HepG2 (cell line): ENCODE measurements at regions not wholly inside any gene's neighbourhood (a gene's known extent, or its start where the extent isn't known, plus 50 kb on each side); places are given as distances from the start of the nearest gene placed in this dataset.

Experiments used
- ATAC-seq: fragments of 200-7000 bp; cut with Tn5 transposase; 3 replicates; pipeline ENCODE4 v1.9.1; 2020; ENCODE audit warnings: mild to moderate bottlenecking, moderate library complexity
- BruUV-seq: library from RNA; stranded (reverse); fragments of 400-500 nt; replicated peaks from 2 replicates; lab custom pipeline; 2021; lab: Mats Ljungman, UMichigan
- CTCF ChIA-PET: fragments of 300-600 bp; formaldehyde crosslinking; extraction: SDS; loops from one replicate; lab custom pipeline; 2021; ENCODE audit warnings: low total read pairs, inconsistent platforms, low intra/inter-chr PET ratio; lab: Yijun Ruan, JAX
- POLR2A ChIA-PET: fragments of 350-600 bp; sonication (Branson Sonifier 250); formaldehyde crosslinking; loops from one replicate; lab custom pipeline; 2020; ENCODE audit warnings: antibody characterized with exemption, inconsistent platforms; lab: Yijun Ruan, JAX
- DNase-seq: peaks from one replicate; pipeline ENCODE4 v3.0.0-alpha.2; 2015; ENCODE audit warnings: low spot score
- FAIRE-seq: peaks from 3 replicates; lab custom pipeline; 2011; peaks lifted over from hg19 to GRCh38; lab: Jason Lieb, UNC
- H2AFZ ChIP-seq: one replicate; pipeline ENCODE4 v1.6.1; 2011; ENCODE audit warnings: low read length, inconsistent platforms
- H3K27ac ChIP-seq: fragments of 300-600 bp; 3 replicates; pipeline ENCODE4 v1.8.0; 2011; ENCODE audit warnings: mixed run types, mild to moderate bottlenecking, mixed read lengths, low read length, inconsistent platforms; ENCODE audit not compliant: insufficient read depth; ENCODE audit errors: extremely low read length
- H3K27me3 ChIP-seq, 2 experiments: fragments of 200-600 bp in 1 of 2; 2 replicates in 1 of 2; 3 replicates in 1 of 2; pipeline versions ENCODE4 v1.6.0 to v1.8.0; 2011; ENCODE audit warnings: low read length in 2 of 2, mild to moderate bottlenecking in 2 of 2, moderate library complexity in 2 of 2, inconsistent platforms in 1 of 2; ENCODE audit not compliant: insufficient read depth in 2 of 2, control insufficient read depth in 1 of 2
- H3K36me3 ChIP-seq, 2 experiments: fragments of 200-600 bp in 1 of 2; replicated peaks in 1 of 2; 2 replicates in 1 of 2; 3 replicates in 1 of 2; pipeline versions ENCODE4 v1.5.1 to v1.8.0; 2011; ENCODE audit warnings: low read length in 2 of 2, inconsistent platforms in 1 of 2; ENCODE audit not compliant: insufficient read depth in 2 of 2, control insufficient read depth in 1 of 2
- H3K4me1 ChIP-seq: 2 replicates; pipeline ENCODE4 v1.5.1; 2012; ENCODE audit warnings: low read length, inconsistent platforms; ENCODE audit not compliant: insufficient read depth
- H3K4me2 ChIP-seq: 2 replicates; pipeline ENCODE4 v1.6.0; 2011; ENCODE audit warnings: low read depth, low read length, inconsistent platforms
- H3K4me3 ChIP-seq, 3 experiments: fragments of 200-600 bp in 1 of 3; sonication (generic), shearing (Covaris generic) in 1 of 3; replicated peaks in 1 of 3; 2 replicates each; pipeline ENCODE4 v1.5.1; 2011 to 2016; ENCODE audit warnings: low read length in 3 of 3, inconsistent platforms in 2 of 3, low read depth in 2 of 3, mild to moderate bottlenecking in 2 of 3, control low read depth in 1 of 3, mixed read lengths in 1 of 3; ENCODE audit not compliant: insufficient read depth in 1 of 3
- H3K79me2 ChIP-seq: one replicate; pipeline ENCODE4 v1.6.1; 2011; ENCODE audit warnings: low read length, inconsistent platforms; ENCODE audit not compliant: insufficient read depth
- H3K9ac ChIP-seq: 2 replicates; pipeline ENCODE4 v1.6.0; 2011; ENCODE audit warnings: mild to moderate bottlenecking, low read depth, low read length, inconsistent platforms; ENCODE audit not compliant: insufficient read depth
- H3K9me3 ChIP-seq: 2 replicates; pipeline ENCODE4 v1.5.1; 2012; ENCODE audit warnings: mild to moderate bottlenecking, low read length
- H4K20me1 ChIP-seq: 2 replicates; pipeline ENCODE4 v1.6.0; 2011; ENCODE audit warnings: inconsistent platforms, mild to moderate bottlenecking, low read length, moderate library complexity; ENCODE audit not compliant: insufficient read depth
- CBX1 ChIP-seq: IDR thresholded peaks from one replicate; pipeline ENCODE4 v1.6.1; 2016; ENCODE audit warnings: antibody characterized with exemption, low read depth
- MXD4 ChIP-seq: IDR thresholded peaks from 2 replicates; pipeline ENCODE4 v1.6.1; 2016; ENCODE audit warnings: mild to moderate bottlenecking, missing biosample characterization, missing genetic modification reagents
- NFE2L2 ChIP-seq: fragments of 150-350 bp; IDR thresholded peaks from 2 replicates; pipeline ENCODE4 v1.6.1; 2014; ENCODE audit warnings: low read length
- NFIC ChIP-seq: IDR thresholded peaks from 2 replicates; pipeline ENCODE4 v1.6.1; 2012; ENCODE audit warnings: mild to moderate bottlenecking, low read length, inconsistent platforms
- NKX3-1 ChIP-seq: sonication (generic); formaldehyde crosslinking; IDR thresholded peaks from 2 replicates; pipeline ENCODE4 v1.5.0; 2020; ENCODE audit warnings: missing genetic modification reagents
- NR2F1 ChIP-seq, 2 experiments: fragments of 450-650 bp in 1 of 2; formaldehyde crosslinking in 1 of 2; IDR thresholded peaks; 2 replicates each; pipeline versions ENCODE4 v1.5.0 to v1.6.1; 2016 to 2020; ENCODE audit warnings: mild to moderate bottlenecking in 1 of 2, missing compliant biosample characterization in 1 of 2, missing genetic modification reagents in 1 of 2, moderate library complexity in 1 of 2
- SPEN ChIP-seq: sonication (generic); formaldehyde crosslinking; IDR thresholded peaks from 2 replicates; pipeline ENCODE4 v1.5.1; 2020; ENCODE audit warnings: low read depth, mild to moderate bottlenecking, missing genetic modification reagents
- WIZ ChIP-seq: sonication (generic); formaldehyde crosslinking; IDR thresholded peaks from 2 replicates; pipeline ENCODE4 v1.5.1; 2020; ENCODE audit warnings: mild to moderate bottlenecking, missing genetic modification reagents
- ZNF713 ChIP-seq: sonication (generic); formaldehyde crosslinking; IDR thresholded peaks from 2 replicates; pipeline ENCODE4 v1.4.0; 2020; ENCODE audit warnings: mild to moderate bottlenecking, missing genetic modification reagents
- ZNF777 ChIP-seq: sonication (generic); formaldehyde crosslinking; IDR thresholded peaks from 2 replicates; pipeline ENCODE4 v1.4.0; 2020; ENCODE audit warnings: missing genetic modification reagents
- ZNF816 ChIP-seq: sonication (generic); formaldehyde crosslinking; IDR thresholded peaks from 2 replicates; pipeline ENCODE4 v1.8.0; 2022; ENCODE audit warnings: missing genetic modification reagents, mild to moderate bottlenecking, borderline replicate concordance
- ZSCAN12 ChIP-seq: sonication (generic); formaldehyde crosslinking; IDR thresholded peaks from 2 replicates; pipeline ENCODE4 v1.9.0; 2021; ENCODE audit warnings: mild to moderate bottlenecking, missing genetic modification reagents
- WGBS: methylation state at CpG from one replicate; pipeline ENCODE4 v1.1.6; 2017; ENCODE audit warnings: low lambda C conversion rate; 5-methylcytosine and 5-hydroxymethylcytosine counted together
- in situ Hi-C: cut with HindIII; loops from 2 replicates; pipeline ENCODE4 v1.10.0; 2017; ENCODE audit warnings: low pct_unique_long_range_greater_than_20kb; ENCODE audit not compliant: extremely low pct_ligation_motif_present
- intact Hi-C: fragments of 100-400 bp; cut with micrococcal nuclease; formaldehyde crosslinking; loops from one replicate; pipeline ENCODE4 v1.10.0; 2022; ENCODE audit not compliant: unreplicated experiment
- TF ChIP-seq, protein P1 (sequence below): sonication (generic); formaldehyde crosslinking; IDR thresholded peaks from 2 replicates; pipeline ENCODE4 v1.4.0; 2020; ENCODE audit warnings: missing genetic modification reagents
- TF ChIP-seq, protein P2 (sequence below): sonication (generic); formaldehyde crosslinking; IDR thresholded peaks from 2 replicates; pipeline ENCODE4 v1.4.0; 2020; ENCODE audit warnings: missing genetic modification reagents, mild to moderate bottlenecking, borderline replicate concordance
- TF ChIP-seq, protein P3 (sequence below): sonication (generic); formaldehyde crosslinking; IDR thresholded peaks from 2 replicates; pipeline ENCODE4 v1.4.0; 2020; ENCODE audit warnings: mild to moderate bottlenecking, missing genetic modification reagents
- TF ChIP-seq, protein P4 (sequence below): sonication (generic); formaldehyde crosslinking; IDR thresholded peaks from 2 replicates; pipeline ENCODE4 v1.5.1; 2020; ENCODE audit warnings: missing genetic modification reagents, mild to moderate bottlenecking, borderline replicate concordance
- TF ChIP-seq, protein P5 (sequence below): sonication (generic); formaldehyde crosslinking; IDR thresholded peaks from 2 replicates; pipeline ENCODE4 v1.4.0; 2020; ENCODE audit warnings: missing genetic modification reagents, mild to moderate bottlenecking, borderline replicate concordance

DNA sequence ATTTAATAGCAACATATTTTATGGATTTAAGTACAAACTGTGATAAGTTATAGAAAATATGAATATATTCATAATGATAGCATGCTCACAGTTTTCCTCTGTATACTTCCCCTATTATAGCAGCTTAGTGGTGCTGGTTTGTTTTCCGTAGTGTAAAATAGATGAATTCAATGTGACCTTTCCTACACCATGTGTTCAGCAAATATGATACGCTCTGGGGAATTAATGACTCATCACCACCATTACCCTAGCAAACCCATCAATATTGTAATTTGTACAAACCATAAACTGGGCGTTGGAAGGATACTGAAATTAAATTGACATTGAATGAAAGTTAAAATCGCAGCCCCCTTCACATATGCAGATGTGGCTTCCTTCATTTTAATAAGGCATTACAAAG is 58.7 kb upstream of the CDH19 start:
- no TSS peak for BruUV-seq
- in situ Hi-C loops: no loop called here

More for the DNA sequence above, 58.7 kb upstream of the CDH19 start:
- FAIRE-seq (no peak), DNase-seq (no peak), ATAC-seq (no peak)
- H3K9ac ChIP-seq: no peak overlapping the region
- TF ChIP-seq ZSCAN12 (CRISPR knock-in tag) (no peak), ZNF777 (no peak), MXD4 (CRISPR knock-in tag) (no peak), ZNF713 (CRISPR knock-in tag) (no peak), WIZ (no peak), NFIC (no peak), NFE2L2 (no peak), NR2F1 (CRISPR knock-in tag; IDR thresholded peaks at IDR 0.05) (no peak), ZNF816 (no peak), NKX3-1 (no peak), CBX1 (no peak), SPEN (CRISPR knock-in tag) (no peak)
- TF ChIP-seq, protein P1, sequence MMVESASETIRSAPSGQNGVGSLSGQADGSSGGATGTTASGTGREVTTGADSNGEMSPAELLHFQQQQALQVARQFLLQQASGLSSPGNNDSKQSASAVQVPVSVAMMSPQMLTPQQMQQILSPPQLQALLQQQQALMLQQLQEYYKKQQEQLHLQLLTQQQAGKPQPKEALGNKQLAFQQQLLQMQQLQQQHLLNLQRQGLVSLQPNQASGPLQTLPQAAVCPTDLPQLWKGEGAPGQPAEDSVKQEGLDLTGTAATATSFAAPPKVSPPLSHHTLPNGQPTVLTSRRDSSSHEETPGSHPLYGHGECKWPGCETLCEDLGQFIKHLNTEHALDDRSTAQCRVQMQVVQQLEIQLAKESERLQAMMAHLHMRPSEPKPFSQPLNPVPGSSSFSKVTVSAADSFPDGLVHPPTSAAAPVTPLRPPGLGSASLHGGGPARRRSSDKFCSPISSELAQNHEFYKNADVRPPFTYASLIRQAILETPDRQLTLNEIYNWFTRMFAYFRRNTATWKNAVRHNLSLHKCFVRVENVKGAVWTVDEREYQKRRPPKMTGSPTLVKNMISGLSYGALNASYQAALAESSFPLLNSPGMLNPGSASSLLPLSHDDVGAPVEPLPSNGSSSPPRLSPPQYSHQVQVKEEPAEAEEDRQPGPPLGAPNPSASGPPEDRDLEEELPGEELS: no peak
- TF ChIP-seq, protein P2, sequence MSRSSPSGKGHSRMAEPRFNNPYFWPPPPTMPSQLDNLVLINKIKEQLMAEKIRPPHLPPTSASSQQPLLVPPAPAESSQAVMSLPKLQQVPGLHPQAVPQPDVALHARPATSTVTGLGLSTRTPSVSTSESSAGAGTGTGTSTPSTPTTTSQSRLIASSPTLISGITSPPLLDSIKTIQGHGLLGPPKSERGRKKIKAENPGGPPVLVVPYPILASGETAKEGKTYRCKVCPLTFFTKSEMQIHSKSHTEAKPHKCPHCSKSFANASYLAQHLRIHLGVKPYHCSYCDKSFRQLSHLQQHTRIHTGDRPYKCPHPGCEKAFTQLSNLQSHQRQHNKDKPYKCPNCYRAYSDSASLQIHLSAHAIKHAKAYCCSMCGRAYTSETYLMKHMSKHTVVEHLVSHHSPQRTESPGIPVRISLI (CRISPR knock-in tag): no peak
- TF ChIP-seq, protein P3, sequence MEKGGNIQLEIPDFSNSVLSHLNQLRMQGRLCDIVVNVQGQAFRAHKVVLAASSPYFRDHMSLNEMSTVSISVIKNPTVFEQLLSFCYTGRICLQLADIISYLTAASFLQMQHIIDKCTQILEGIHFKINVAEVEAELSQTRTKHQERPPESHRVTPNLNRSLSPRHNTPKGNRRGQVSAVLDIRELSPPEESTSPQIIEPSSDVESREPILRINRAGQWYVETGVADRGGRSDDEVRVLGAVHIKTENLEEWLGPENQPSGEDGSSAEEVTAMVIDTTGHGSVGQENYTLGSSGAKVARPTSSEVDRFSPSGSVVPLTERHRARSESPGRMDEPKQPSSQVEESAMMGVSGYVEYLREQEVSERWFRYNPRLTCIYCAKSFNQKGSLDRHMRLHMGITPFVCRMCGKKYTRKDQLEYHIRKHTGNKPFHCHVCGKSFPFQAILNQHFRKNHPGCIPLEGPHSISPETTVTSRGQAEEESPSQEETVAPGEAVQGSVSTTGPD (CRISPR knock-in tag): no peak
- TF ChIP-seq, protein P4, sequence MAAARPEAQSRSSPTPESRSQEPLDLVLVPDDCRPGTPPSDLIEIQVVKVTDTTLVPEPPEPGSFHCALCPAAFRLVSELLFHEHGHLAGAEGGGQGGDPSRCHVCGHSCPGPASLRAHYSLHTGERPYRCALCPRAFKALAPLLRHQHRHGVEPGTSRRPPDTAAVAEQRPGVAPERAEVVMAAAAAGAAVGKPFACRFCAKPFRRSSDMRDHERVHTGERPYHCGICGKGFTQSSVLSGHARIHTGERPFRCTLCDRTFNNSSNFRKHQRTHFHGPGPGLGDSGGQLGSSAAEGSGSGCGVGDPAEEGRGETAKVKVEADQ (CRISPR knock-in tag): no peak
- TF ChIP-seq, protein P5, sequence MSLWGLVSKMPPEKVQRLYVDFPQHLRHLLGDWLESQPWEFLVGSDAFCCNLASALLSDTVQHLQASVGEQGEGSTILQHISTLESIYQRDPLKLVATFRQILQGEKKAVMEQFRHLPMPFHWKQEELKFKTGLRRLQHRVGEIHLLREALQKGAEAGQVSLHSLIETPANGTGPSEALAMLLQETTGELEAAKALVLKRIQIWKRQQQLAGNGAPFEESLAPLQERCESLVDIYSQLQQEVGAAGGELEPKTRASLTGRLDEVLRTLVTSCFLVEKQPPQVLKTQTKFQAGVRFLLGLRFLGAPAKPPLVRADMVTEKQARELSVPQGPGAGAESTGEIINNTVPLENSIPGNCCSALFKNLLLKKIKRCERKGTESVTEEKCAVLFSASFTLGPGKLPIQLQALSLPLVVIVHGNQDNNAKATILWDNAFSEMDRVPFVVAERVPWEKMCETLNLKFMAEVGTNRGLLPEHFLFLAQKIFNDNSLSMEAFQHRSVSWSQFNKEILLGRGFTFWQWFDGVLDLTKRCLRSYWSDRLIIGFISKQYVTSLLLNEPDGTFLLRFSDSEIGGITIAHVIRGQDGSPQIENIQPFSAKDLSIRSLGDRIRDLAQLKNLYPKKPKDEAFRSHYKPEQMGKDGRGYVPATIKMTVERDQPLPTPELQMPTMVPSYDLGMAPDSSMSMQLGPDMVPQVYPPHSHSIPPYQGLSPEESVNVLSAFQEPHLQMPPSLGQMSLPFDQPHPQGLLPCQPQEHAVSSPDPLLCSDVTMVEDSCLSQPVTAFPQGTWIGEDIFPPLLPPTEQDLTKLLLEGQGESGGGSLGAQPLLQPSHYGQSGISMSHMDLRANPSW: no peak
- no peaks in the 10 kb centered on the region for H3K36me3 ChIP-seq
- no peak overlapping the region for H3K4me2 ChIP-seq
- H3K27me3 ChIP-seq: no peaks in the 10 kb centered on the region
- ChIA-PET CTCF (no interaction called here), POLR2A (no interaction called here)
- H3K9me3 ChIP-seq: no peaks in the 10 kb centered on the region
- no peaks in the 10 kb centered on the region for H4K20me1 ChIP-seq
- H3K79me2 ChIP-seq: no peaks in the 10 kb centered on the region
- 10% methylated on average over 4 of the region's 4 CpGs for WGBS
- intact Hi-C loops: no loop called here
- no peak overlapping the region for H3K27ac ChIP-seq
- no peak overlapping the region for H2AFZ ChIP-seq
- no peaks in the 10 kb centered on the region for H3K4me1 ChIP-seq
- no peak overlapping the region for H3K4me3 ChIP-seq
